ENCODE measurements at regions not wholly inside any gene's neighbourhood (a gene's known extent, or its start where the extent isn't known, plus 50 kb on each side); places are given as distances from the start of the nearest gene placed in this dataset.
A peak's percentile ranks its signal among the peaks of the same experiment; 100 is the strongest.

DNA sequence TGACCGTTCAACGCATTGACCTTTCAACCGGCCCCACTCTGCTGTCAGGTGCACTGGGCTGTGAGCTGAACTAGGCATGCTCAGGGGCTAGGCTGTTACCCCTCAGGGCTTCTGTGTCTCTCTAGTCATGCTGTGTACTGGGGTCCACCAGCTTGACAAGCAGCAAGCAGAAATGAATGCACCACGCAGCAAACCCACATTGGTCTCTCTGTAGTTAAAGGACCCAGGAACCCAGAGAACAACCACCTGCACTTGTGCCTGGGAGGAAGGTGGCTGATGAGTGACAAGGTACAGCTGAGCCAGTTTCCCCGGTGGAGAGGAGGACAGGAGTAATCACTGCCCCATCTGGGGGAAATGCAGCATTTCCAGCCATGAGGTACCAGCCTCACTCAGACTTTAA is 159.9 kb downstream of the USP12 start:
- Mint-ChIP-seq H3K27ac (no peak overlapping the region), H3K4me3 (no peak overlapping the region), H3K9me3 (no peaks in the 10 kb centered on the region), H3K36me3 (ENCODE audit: insufficient read depth in 1 of 3, low read depth in 3 of 3) (no peaks in the 10 kb centered on the region), H3K27me3 (ENCODE audit: low read depth) (peaks cover 16% of the 10 kb centered on the region), H3K4me1 (peaks cover 11 to 13% of the 10 kb centered on the region in 2 experiments)
- Histone ChIP-seq H2BK12ac (ENCODE audit: insufficient read length, low read depth, low read length) (no peak overlapping the region), H2AFZ (ENCODE audit: low read length) (no peak overlapping the region), H2BK5ac (ENCODE audit: insufficient read length, low read length) (no peak overlapping the region), H3K4me2 (ENCODE audit: insufficient read depth, insufficient read length, low read length) (no peak overlapping the region), H3K56ac (ENCODE audit: insufficient read length, low read depth, low read length) (no peak overlapping the region), H3K23ac (ENCODE audit: insufficient read length, low read depth, low read length) (no peak overlapping the region), H3K14ac (ENCODE audit: insufficient read depth, low read length) (0 out of 2 replicates have a peak overlapping the region, but pooled peaks have one; percentile 40), H3K79me2 (ENCODE audit: insufficient read depth, low read length) (no peaks in the 10 kb centered on the region), H4K20me1 (ENCODE audit: control insufficient read depth, insufficient read depth, insufficient read length) (no peaks in the 10 kb centered on the region), H3T11ph (ENCODE audit: low read length) (no peak overlapping the region), H3K4ac (ENCODE audit: low read depth, low read length) (no peak overlapping the region), H4K91ac (ENCODE audit: insufficient read length, low read depth, low read length) (no peak overlapping the region), H3K9me3 (ENCODE audit: control insufficient read depth, low read depth, low read length) (no peaks in the 10 kb centered on the region), H2AK5ac (ENCODE audit: insufficient read length, low read length) (no peak overlapping the region), H3K79me1 (ENCODE audit: insufficient read depth, low read depth, low read length, poor library complexity, severe bottlenecking) (no peaks in the 10 kb centered on the region), H3K23me2 (ENCODE audit: insufficient read length, low read depth, low read length, poor library complexity, severe bottlenecking) (peaks cover 6% of the 10 kb centered on the region), H3K4me1 (ENCODE audit: insufficient read depth, low read length) (no peaks in the 10 kb centered on the region), H4K8ac (replicated peaks; ENCODE audit: insufficient read length, low read depth, low read length) (no peak overlapping the region), H3K9ac (ENCODE audit: extremely low read depth, insufficient read length, low read length) (no peak overlapping the region), H2BK120ac (ENCODE audit: low read depth, low read length, poor library complexity, severe bottlenecking) (no peak overlapping the region), H2BK15ac (ENCODE audit: low read depth, low read length) (no peak overlapping the region), H2BK20ac (ENCODE audit: low read depth, low read length, poor library complexity, severe bottlenecking) (no peak overlapping the region), H4K5ac (ENCODE audit: insufficient read length, low read depth, low read length) (no peak overlapping the region), H3K18ac (ENCODE audit: insufficient read length, low read depth, low read length) (no peak overlapping the region), H3K27me3 (ENCODE audit: insufficient read depth, low read length) (no peaks in the 10 kb centered on the region), H3K27ac (ENCODE audit: insufficient read length, low read depth, low read length) (no peak overlapping the region)
- DNase-seq, result peak; percentile 19
- no CpG with 5 or more reads among the region's 5 CpGs for WGBS (ENCODE audit: extremely low coverage, insufficient read length, low lambda C conversion rate)
- TF ChIP-seq, protein P1, sequence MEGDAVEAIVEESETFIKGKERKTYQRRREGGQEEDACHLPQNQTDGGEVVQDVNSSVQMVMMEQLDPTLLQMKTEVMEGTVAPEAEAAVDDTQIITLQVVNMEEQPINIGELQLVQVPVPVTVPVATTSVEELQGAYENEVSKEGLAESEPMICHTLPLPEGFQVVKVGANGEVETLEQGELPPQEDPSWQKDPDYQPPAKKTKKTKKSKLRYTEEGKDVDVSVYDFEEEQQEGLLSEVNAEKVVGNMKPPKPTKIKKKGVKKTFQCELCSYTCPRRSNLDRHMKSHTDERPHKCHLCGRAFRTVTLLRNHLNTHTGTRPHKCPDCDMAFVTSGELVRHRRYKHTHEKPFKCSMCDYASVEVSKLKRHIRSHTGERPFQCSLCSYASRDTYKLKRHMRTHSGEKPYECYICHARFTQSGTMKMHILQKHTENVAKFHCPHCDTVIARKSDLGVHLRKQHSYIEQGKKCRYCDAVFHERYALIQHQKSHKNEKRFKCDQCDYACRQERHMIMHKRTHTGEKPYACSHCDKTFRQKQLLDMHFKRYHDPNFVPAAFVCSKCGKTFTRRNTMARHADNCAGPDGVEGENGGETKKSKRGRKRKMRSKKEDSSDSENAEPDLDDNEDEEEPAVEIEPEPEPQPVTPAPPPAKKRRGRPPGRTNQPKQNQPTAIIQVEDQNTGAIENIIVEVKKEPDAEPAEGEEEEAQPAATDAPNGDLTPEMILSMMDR (conservative IDR thresholded peaks at IDR 0.05), result no peak
